Spleen (tissue), 11 donors: ENCODE measurements at regions not wholly inside any gene's neighbourhood (a gene's known extent, or its start where the extent isn't known, plus 50 kb on each side); places are given as distances from the start of the nearest gene placed in this dataset.

Experiments used
- DNase-seq: peaks from one replicate; pipeline ENCODE4 v3.0.0-alpha.2; 2020
- H3K27ac ChIP-seq, 8 donors: fragments of 200-600 bp; sonication (generic) in 7 of 8; 1 replicate in 4 of 8; 2 replicates in 4 of 8; pipeline versions ENCODE4 v1.5.0 to v1.8.0; 2016 to 2021; ENCODE audit warnings: inconsistent platforms in 4 of 8, mild to moderate bottlenecking in 4 of 8, moderate library complexity in 1 of 8
- H3K27me3 ChIP-seq, 7 donors: fragments of 200-600 bp; sonication (generic) in 6 of 7; replicated peaks in 1 of 7; 1 replicate in 4 of 7; 2 replicates in 3 of 7; pipeline versions ENCODE4 v1.5.0 to v1.8.0; 2016 to 2021; ENCODE audit warnings: inconsistent platforms in 3 of 7, mild to moderate bottlenecking in 1 of 7
- H3K36me3 ChIP-seq, 6 donors: fragments of 200-600 bp; sonication (generic) in 5 of 6; 1 replicate in 4 of 6; 2 replicates in 2 of 6; pipeline versions ENCODE4 v1.5.0 to v1.8.0; 2016 to 2021; ENCODE audit warnings: inconsistent platforms in 2 of 6
- H3K4me1 ChIP-seq, 6 donors: fragments of 200-600 bp; sonication (generic) in 5 of 6; 1 replicate in 3 of 6; 2 replicates in 3 of 6; pipeline versions ENCODE4 v1.5.0 to v1.8.0; 2016 to 2021; ENCODE audit warnings: inconsistent platforms in 3 of 6
- H3K4me3 ChIP-seq, 8 donors: fragments of 200-600 bp; sonication (generic) in 7 of 8; 1 replicate in 4 of 8; 2 replicates in 4 of 8; pipeline versions ENCODE4 v1.5.0 to v1.8.0; 2016 to 2021; ENCODE audit warnings: inconsistent platforms in 4 of 8, mild to moderate bottlenecking in 4 of 8, moderate library complexity in 2 of 8
- H3K9me3 ChIP-seq, 8 donors: fragments of 200-600 bp; sonication (generic) in 7 of 8; 1 replicate in 4 of 8; 2 replicates in 4 of 8; pipeline versions ENCODE4 v1.5.0 to v1.8.0; 2016 to 2021; ENCODE audit warnings: inconsistent platforms in 4 of 8
- CTCF ChIP-seq, 11 experiments: fragments of 200-600 bp in 7 of 11; fragments of 450-650 bp in 4 of 11; sonication (generic) in 4 of 11; IDR thresholded peaks in 8 of 11; conservative IDR thresholded peaks in 3 of 11; 1 replicate in 7 of 11; 2 replicates in 4 of 11; pipeline versions ENCODE4 v1.4.0 to v1.8.0; 2016 to 2021; ENCODE audit warnings: antibody characterized with exemption in 11 of 11, inconsistent platforms in 4 of 11, mild to moderate bottlenecking in 1 of 11
- POLR2A ChIP-seq, 3 donors: fragments of 450-650 bp; IDR thresholded peaks; one replicate each; pipeline ENCODE4 v1.5.1; 2017; ENCODE audit warnings: antibody characterized with exemption in 3 of 3, mild to moderate bottlenecking in 1 of 3
- POLR2AphosphoS5 ChIP-seq, 3 donors: sonication (generic); formaldehyde crosslinking; IDR thresholded peaks; one replicate each; pipeline ENCODE4 v1.5.1; 2017; ENCODE audit warnings: antibody characterized with exemption in 3 of 3
- WGBS, 5 donors: extraction: QIAGEN DNeasy Blood & Tissue Kit in 3 of 5; methylation state at CpG; one replicate each; pipeline versions ENCODE4 v1.1.5 to v1.1.7; 2013 to 2018; 5-methylcytosine and 5-hydroxymethylcytosine counted together
- intact Hi-C: fragments of 100-400 bp; cut with DNase I; formaldehyde crosslinking; loops from one replicate; pipeline ENCODE4 v1.15.0; 2023; ENCODE audit warnings: low total_unique reads
- donor health status: healthy with polysubstance abuse.
- donor health status: DM: no; HTN: no; CAD: no; lungs with moderate emphysema.
- donor health status: DM: no; HTN: no; CAD: no.
- donor health status: Bipolar disorder and iron deficiency.
- donor health status: healthy.
- donor health status: DM: no; HTN: no; CAD: no.
- donor health status: DM: yes; HTN: yes; CAD: no.

GRCh38 chr12:85484387-85484786 is 204.4 kb downstream of the ALX1 start:
- Histone ChIP-seq H3K36me3 (no peaks in the 10 kb centered on the region), H3K9me3 (no peaks in the 10 kb centered on the region), H3K4me3 (no peak overlapping the region), H3K27ac (no peak overlapping the region), H3K27me3 (no peaks in the 10 kb centered on the region), H3K4me1 (no peaks in the 10 kb centered on the region)
- TF ChIP-seq POLR2A (IDR thresholded peaks at IDR 0.05) (no peak), POLR2AphosphoS5 (IDR thresholded peaks at IDR 0.05) (no peak), CTCF (IDR thresholded peaks at IDR 0.05 in 8 of 11, conservative IDR thresholded peaks at IDR 0.05 in 3 of 11) (no peak)
- intact Hi-C loops = no loop called here
- DNase-seq = no peak
- WGBS, 5 donors = 34 to 67% (median 57%) methylated on average over 1 of the region's 1 CpG

GRCh38 chr12:85489194-85489593 is 209.2 kb downstream of the ALX1 start:
- Histone ChIP-seq H3K4me3 (no peak overlapping the region), H3K27ac (no peak overlapping the region), H3K27me3 (no peaks in the 10 kb centered on the region), H3K4me1 (no peaks in the 10 kb centered on the region), H3K9me3 (peaks cover 0 to 11% (median 6%) of the 10 kb centered on the region in 8 donors), H3K36me3 (no peaks in the 10 kb centered on the region)
- TF ChIP-seq POLR2AphosphoS5 (IDR thresholded peaks at IDR 0.05) = no peak
- no peak for TF ChIP-seq CTCF (IDR thresholded peaks at IDR 0.05 in 8 of 11, conservative IDR thresholded peaks at IDR 0.05 in 3 of 11)
- no peak for TF ChIP-seq POLR2A (IDR thresholded peaks at IDR 0.05)
- no peak for DNase-seq
- WGBS, 5 donors = 85 to 98% (median 96%) methylated on average over 1 of the region's 1 CpG
- intact Hi-C loops = no loop called here

DNA sequence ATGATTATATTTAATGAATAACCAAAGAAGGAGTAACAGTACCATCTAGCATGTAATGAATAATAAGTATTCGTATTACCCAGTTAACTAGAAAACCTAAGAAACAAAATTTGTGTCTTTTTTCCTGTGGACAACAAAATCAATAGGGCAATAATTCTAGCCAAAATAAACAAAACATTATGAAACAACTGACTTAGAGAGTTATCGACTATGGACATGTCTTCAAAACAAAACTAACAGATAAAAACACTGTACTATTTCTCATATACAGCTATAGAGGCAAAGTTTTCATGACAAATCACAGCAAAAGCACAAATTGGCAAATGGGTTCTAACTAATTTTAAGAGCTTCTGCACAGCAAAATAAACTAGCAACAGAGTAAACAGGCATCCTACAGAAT is 224.1 kb downstream of the ALX1 start:
- Histone ChIP-seq H3K27me3 (no peaks in the 10 kb centered on the region), H3K4me1 (no peaks in the 10 kb centered on the region), H3K4me3 (no peak overlapping the region), H3K27ac (no peak overlapping the region), H3K9me3 (no peaks in the 10 kb centered on the region), H3K36me3 (no peaks in the 10 kb centered on the region)
- WGBS, 5 donors = 81 to 89% (median 87%) methylated on average over 2 of the region's 2 CpGs
- TF ChIP-seq CTCF (IDR thresholded peaks at IDR 0.05 in 8 of 11, conservative IDR thresholded peaks at IDR 0.05 in 3 of 11) (no peak), POLR2AphosphoS5 (IDR thresholded peaks at IDR 0.05) (no peak), POLR2A (IDR thresholded peaks at IDR 0.05) (no peak)
- intact Hi-C loops = no loop called here
- DNase-seq = no peak

DNA sequence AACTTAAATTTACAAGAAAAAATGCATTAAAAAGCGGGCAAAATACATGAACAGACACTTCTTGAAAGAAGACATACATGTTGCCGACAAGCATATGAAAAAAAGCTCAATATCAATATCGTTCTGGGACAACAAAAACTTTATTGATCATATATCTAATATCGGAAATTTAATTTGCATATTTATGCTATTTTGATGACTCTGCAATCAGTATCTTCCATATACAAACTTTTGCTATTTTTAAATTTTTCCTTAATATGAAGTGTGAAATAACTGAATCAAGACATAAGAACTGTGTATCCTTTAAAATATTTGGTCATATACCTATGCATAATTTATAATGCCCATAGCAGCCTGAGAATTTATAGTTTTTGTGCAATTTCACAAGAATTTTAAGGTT is 224.6 kb downstream of the ALX1 start:
- DNase-seq = no peak
- no peaks in the 10 kb centered on the region for H3K27me3 ChIP-seq
- intact Hi-C loops = no loop called here
- no peak overlapping the region for H3K27ac ChIP-seq
- no peaks in the 10 kb centered on the region for H3K36me3 ChIP-seq
- H3K4me3 ChIP-seq = no peak overlapping the region
- TF ChIP-seq CTCF (IDR thresholded peaks at IDR 0.05 in 8 of 11, conservative IDR thresholded peaks at IDR 0.05 in 3 of 11) = no peak
- TF ChIP-seq POLR2AphosphoS5 (IDR thresholded peaks at IDR 0.05) = no peak
- no peak for TF ChIP-seq POLR2A (IDR thresholded peaks at IDR 0.05)
- H3K4me1 ChIP-seq = no peaks in the 10 kb centered on the region
- WGBS, 5 donors = 89 to 95% (median 91%) methylated on average over 4 of the region's 4 CpGs
- H3K9me3 ChIP-seq = no peaks in the 10 kb centered on the region
